ENCODE measurements at regions not wholly inside any gene's neighbourhood (a gene's known extent, or its start where the extent isn't known, plus 50 kb on each side); places are given as distances from the start of the nearest gene placed in this dataset.
"Not testable (repeated sequence)": the region's sequence is repeated elsewhere in the genome, so short reads cannot be mapped to it uniquely, and the experiment has no call there.

- H3K4me3 ChIP-seq (ENCODE audit: low read depth, low read length) = no peak overlapping the region
- TF ChIP-seq CTCF (IDR thresholded peaks at IDR 0.05; ENCODE audit: low read depth, low read length) = no peak
These were observed 458.9 kb upstream of the ADARB2 start for GRCh38 chr10:2196272-2196671.

- not testable (repeated sequence) for H3K4me3 ChIP-seq (ENCODE audit: low read depth, low read length)
These were observed 452.0 kb upstream of the ADARB2 start for GRCh38 chr10:2189356-2189755.

GRCh38 chr10:2188371-2188770 lies 451.0 kb upstream of the ADARB2 start:
- no peak overlapping the region for H3K4me3 ChIP-seq (ENCODE audit: low read depth, low read length)
- TF ChIP-seq CTCF (IDR thresholded peaks at IDR 0.05; ENCODE audit: low read depth, low read length) = no peak

- no peak overlapping the region for H3K4me3 ChIP-seq (ENCODE audit: low read depth, low read length)
- no peak for TF ChIP-seq CTCF (IDR thresholded peaks at IDR 0.05; ENCODE audit: low read depth, low read length)
These were observed 436.0 kb upstream of the ADARB2 start for GRCh38 chr10:2173327-2173726.

- TF ChIP-seq CTCF (IDR thresholded peaks at IDR 0.05; ENCODE audit: low read depth, low read length) = no peak
These were observed 428.6 kb upstream of the ADARB2 start for GRCh38 chr10:2165771-2166460.

GRCh38 chr10:2150288-2150687 lies 413.0 kb upstream of the ADARB2 start:
- no peak for TF ChIP-seq CTCF (IDR thresholded peaks at IDR 0.05; ENCODE audit: low read depth, low read length)
- no peak overlapping the region for H3K4me3 ChIP-seq (ENCODE audit: low read depth, low read length)

More at GRCh38 chr10:2165771-2166460, 428.6 kb upstream of the ADARB2 start:
- no peak overlapping the region for H3K4me3 ChIP-seq (ENCODE audit: low read depth, low read length)

- TF ChIP-seq CTCF (IDR thresholded peaks at IDR 0.05; ENCODE audit: low read depth, low read length) = no peak
- H3K4me3 ChIP-seq (ENCODE audit: low read depth, low read length) = no peak overlapping the region
These were observed 408.7 kb upstream of the ADARB2 start for GRCh38 chr10:2145926-2146478.

GRCh38 chr10:2145491-2145890 lies 408.2 kb upstream of the ADARB2 start:
- H3K4me3 ChIP-seq (ENCODE audit: low read depth, low read length) = no peak overlapping the region
- TF ChIP-seq CTCF (IDR thresholded peaks at IDR 0.05; ENCODE audit: low read depth, low read length) = no peak

Measured in WI38 (cell line).